ENCODE measurements at regions not wholly inside any gene's neighbourhood (a gene's known extent, or its start where the extent isn't known, plus 50 kb on each side); places are given as distances from the start of the nearest gene placed in this dataset.

- in situ Hi-C loops (cut with MboI; ENCODE audit: low sequenced_read_pairs) = no loop called here
- POLR2A ChIA-PET (ENCODE audit: unreplicated experiment) = no interaction called here
Measured at GRCh38 chr6:25196464-25196863, 82.7 kb upstream of the CARMIL1 start.

More at GRCh38 chr6:25196464-25196863, 82.7 kb upstream of the CARMIL1 start:
- no peak overlapping the region for H3K4me3 ChIP-seq (ENCODE audit: insufficient read depth, low read depth, low read length)
- H2BK15ac ChIP-seq (ENCODE audit: low read depth, low read length) = no peak overlapping the region
- no peak overlapping the region for H2BK20ac ChIP-seq (ENCODE audit: low read depth, low read length)
- intact Hi-C loops (cut with micrococcal nuclease) (no loop called here), dilution Hi-C loops (cut with HindIII; ENCODE audit: low sequenced_read_pairs, unreplicated experiment) (no loop called here)
- no peaks in the 10 kb centered on the region for H3K36me3 ChIP-seq (ENCODE audit: control insufficient read depth, insufficient read depth, low read length)
- no peak overlapping the region for H4K91ac ChIP-seq (ENCODE audit: insufficient read depth, low read depth, low read length)
- H3K4me2 ChIP-seq (ENCODE audit: low read depth, low read length) = no peak overlapping the region
- no peak overlapping the region for H3K23ac ChIP-seq (ENCODE audit: low read depth, low read length)
- no peaks in the 10 kb centered on the region for H3K27me3 ChIP-seq (ENCODE audit: control insufficient read depth, insufficient read depth, low read length)
- peaks cover 8% of the 10 kb centered on the region for H3K4me1 ChIP-seq (ENCODE audit: control insufficient read depth, insufficient read depth, low read length)
- H3K56ac ChIP-seq (ENCODE audit: extremely low read depth, insufficient read depth, low read length) = no peak overlapping the region
- no peak overlapping the region for H3K18ac ChIP-seq (ENCODE audit: low read depth, low read length)
- ATAC-seq (ENCODE audit: low read depth) (no peak), DNase-seq (no peak)
- WGBS, 2 experiments (ENCODE audit: extremely low coverage in 2 of 2, insufficient read length in 1 of 2) = 100% methylated on average over 1 of the region's 2 CpGs; no CpG with 5 or more reads in 1 of the 2 experiments
- no peak overlapping the region for H3K4ac ChIP-seq (ENCODE audit: low read depth, low read length)
- no peak overlapping the region for H4K8ac ChIP-seq (ENCODE audit: low read depth in 2 of 2, low read length in 2 of 2)
- no TSS peak for BruUV-seq (replicated peaks)
- H3K9me3 ChIP-seq (ENCODE audit: control insufficient read depth, insufficient read depth, low read length) = no peaks in the 10 kb centered on the region
- TF ChIP-seq NFE2L2 (IDR thresholded peaks at IDR 0.05; ENCODE audit: low read depth, low read length) (no peak), RAD21 (IDR thresholded peaks at IDR 0.05; ENCODE audit: low read length) (no peak), MXI1 (IDR thresholded peaks at IDR 0.05; ENCODE audit: borderline replicate concordance, low read depth, low read length) (no peak), CEBPB (IDR thresholded peaks at IDR 0.05; ENCODE audit: low read depth, low read length) (no peak), FOS (IDR thresholded peaks at IDR 0.05; ENCODE audit: low read depth, low read length) (no peak), MAZ (IDR thresholded peaks at IDR 0.05; ENCODE audit: borderline replicate concordance, low read depth, low read length) (no peak), RCOR1 (IDR thresholded peaks at IDR 0.05; ENCODE audit: insufficient replicate concordance, low read length) (no peak), CTCF (conservative IDR thresholded peaks at IDR 0.05; ENCODE audit: low read depth, low read length) (no peak)
- H2AK5ac ChIP-seq (ENCODE audit: low read depth, low read length) = no peak overlapping the region
- no peak overlapping the region for H2AK9ac ChIP-seq (replicated peaks; ENCODE audit: low read depth, low read length, poor library complexity)
- peaks cover 6% of the 10 kb centered on the region; the same call in 1 of the 2 replicates for H3K9me1 ChIP-seq (ENCODE audit: insufficient read depth, low read length)
- no peak overlapping the region for H3K14ac ChIP-seq (replicated peaks; ENCODE audit: low read depth, low read length)
- no peak overlapping the region for H4K5ac ChIP-seq (ENCODE audit: low read depth, low read length)
- no peaks in the 10 kb centered on the region for H4K20me1 ChIP-seq (ENCODE audit: insufficient read depth, low read length)
- CTCF ChIA-PET = no interaction called here
- no peak overlapping the region for H2BK120ac ChIP-seq (ENCODE audit: low read depth, low read length)
- H2AFZ ChIP-seq (replicated peaks; ENCODE audit: low read length, poor library complexity) = no peak overlapping the region
- no peak overlapping the region for H3K9ac ChIP-seq (ENCODE audit: low read depth, low read length)
- no peak overlapping the region for H3K27ac ChIP-seq (ENCODE audit: insufficient read depth, low read length)
- no peak overlapping the region for H2BK5ac ChIP-seq (ENCODE audit: low read depth, low read length, poor library complexity, severe bottlenecking)
- no peaks in the 10 kb centered on the region for H3K79me1 ChIP-seq (ENCODE audit: low read depth in 1 of 2, low read length in 2 of 2)

Measured in IMR-90 (cell line).